ENCODE measurements at regions not wholly inside any gene's neighbourhood (a gene's known extent, or its start where the extent isn't known, plus 50 kb on each side); places are given as distances from the start of the nearest gene placed in this dataset.
"Not testable (repeated sequence)": the region's sequence is repeated elsewhere in the genome, so short reads cannot be mapped to it uniquely, and the experiment has no call there.

DNA sequence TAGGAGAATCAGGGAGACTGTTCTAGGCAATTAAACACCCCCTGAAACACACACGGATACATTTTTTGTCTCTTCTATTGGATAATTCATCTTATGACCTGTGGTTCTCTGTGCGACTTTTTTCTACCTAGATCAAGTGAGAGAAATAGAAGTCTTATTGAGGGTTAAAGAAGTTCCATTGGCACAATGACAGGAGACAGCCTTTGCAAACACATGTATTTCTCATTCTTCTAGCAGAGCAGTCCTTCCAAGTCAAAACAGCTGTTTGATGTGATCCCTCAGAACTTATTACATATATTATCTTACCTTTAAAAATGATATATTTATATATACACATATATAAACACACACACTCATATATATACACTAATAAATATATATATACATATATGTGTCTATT, 496.7 kb downstream of the SLC6A15 start:
- Histone ChIP-seq H3K27ac (ENCODE audit: low read depth, low read length) (no peak overlapping the region), H4K8ac (ENCODE audit: low read depth, low read length) (no peak overlapping the region), H2BK5ac (ENCODE audit: low read length) (no peak overlapping the region), H3K79me2 (ENCODE audit: control insufficient read depth, insufficient read depth, low read length) (no peaks in the 10 kb centered on the region), H2BK15ac (replicated peaks; ENCODE audit: low read depth) (no peak overlapping the region), H3K23ac (ENCODE audit: low read length) (no peak overlapping the region), H3K4me2 (ENCODE audit: low read length) (no peak overlapping the region), H3K4me3 (ENCODE audit: low read length) (no peak overlapping the region), H2BK120ac (ENCODE audit: low read depth, low read length) (no peak overlapping the region), H3K27me3 (ENCODE audit: insufficient read depth, low read length, poor library complexity) (no peaks in the 10 kb centered on the region), H2AK5ac (ENCODE audit: low read length) (no peak overlapping the region), H3K9ac (ENCODE audit: low read length) (no peak overlapping the region), H3K4ac (ENCODE audit: low read depth, low read length) (no peak overlapping the region), H4K5ac (ENCODE audit: low read length) (no peak overlapping the region), H3K36me3 (ENCODE audit: control insufficient read depth, insufficient read depth, low read length) (no peaks in the 10 kb centered on the region), H3K79me1 (ENCODE audit: low read length) (no peaks in the 10 kb centered on the region), H3K18ac (ENCODE audit: low read length) (no peak overlapping the region), H3K56ac (ENCODE audit: low read length) (no peak overlapping the region), H3K4me1 (ENCODE audit: control insufficient read depth, low read depth, low read length) (no peaks in the 10 kb centered on the region)
- WGBS (ENCODE audit: extremely low coverage, insufficient coverage, low lambda C conversion rate), result no CpG with 5 or more reads among the region's 2 CpGs
- no peak for DNase-seq

DNA sequence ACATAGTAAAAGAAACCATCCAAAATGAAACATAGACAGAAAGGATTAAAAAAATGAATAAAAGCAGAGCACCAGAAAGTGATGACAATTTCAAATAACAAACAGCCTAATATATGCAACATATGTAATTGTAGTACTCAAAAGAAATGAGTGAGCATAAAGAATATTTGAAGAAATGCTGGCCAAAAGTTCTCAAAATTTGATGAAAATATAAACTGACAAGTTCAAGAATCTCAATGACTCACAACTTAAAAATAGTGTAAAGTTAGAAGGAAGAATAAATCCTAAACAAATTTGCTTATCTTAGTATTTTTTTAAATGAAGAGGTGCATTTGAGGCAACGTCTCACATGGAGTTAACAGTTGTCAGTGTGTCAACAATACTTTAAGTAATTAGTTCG, 498.9 kb downstream of the SLC6A15 start:
- Histone ChIP-seq H3K18ac (ENCODE audit: low read length) (no peak overlapping the region), H3K56ac (ENCODE audit: low read length) (no peak overlapping the region), H2BK5ac (ENCODE audit: low read length) (no peak overlapping the region), H4K5ac (ENCODE audit: low read length) (no peak overlapping the region), H3K4me3 (ENCODE audit: low read length) (no peak overlapping the region), H3K36me3 (ENCODE audit: control insufficient read depth, insufficient read depth, low read length) (no peaks in the 10 kb centered on the region), H3K4ac (ENCODE audit: low read depth, low read length) (no peak overlapping the region), H3K23ac (ENCODE audit: low read length) (no peak overlapping the region), H3K27ac (ENCODE audit: low read depth, low read length) (no peak overlapping the region), H4K8ac (ENCODE audit: low read depth, low read length) (no peak overlapping the region), H3K79me2 (ENCODE audit: control insufficient read depth, insufficient read depth, low read length) (no peaks in the 10 kb centered on the region), H2BK120ac (ENCODE audit: low read depth, low read length) (no peak overlapping the region), H3K4me2 (ENCODE audit: low read length) (no peak overlapping the region), H3K4me1 (ENCODE audit: control insufficient read depth, low read depth, low read length) (no peaks in the 10 kb centered on the region), H3K27me3 (ENCODE audit: insufficient read depth, low read length, poor library complexity) (no peaks in the 10 kb centered on the region), H3K9ac (ENCODE audit: low read length) (no peak overlapping the region), H2BK15ac (replicated peaks; ENCODE audit: low read depth) (no peak overlapping the region), H2AK5ac (ENCODE audit: low read length) (no peak overlapping the region), H3K79me1 (ENCODE audit: low read length) (no peaks in the 10 kb centered on the region)
- DNase-seq, result no peak
- WGBS (ENCODE audit: extremely low coverage, insufficient coverage, low lambda C conversion rate), result no CpG with 5 or more reads among the region's 2 CpGs

DNA sequence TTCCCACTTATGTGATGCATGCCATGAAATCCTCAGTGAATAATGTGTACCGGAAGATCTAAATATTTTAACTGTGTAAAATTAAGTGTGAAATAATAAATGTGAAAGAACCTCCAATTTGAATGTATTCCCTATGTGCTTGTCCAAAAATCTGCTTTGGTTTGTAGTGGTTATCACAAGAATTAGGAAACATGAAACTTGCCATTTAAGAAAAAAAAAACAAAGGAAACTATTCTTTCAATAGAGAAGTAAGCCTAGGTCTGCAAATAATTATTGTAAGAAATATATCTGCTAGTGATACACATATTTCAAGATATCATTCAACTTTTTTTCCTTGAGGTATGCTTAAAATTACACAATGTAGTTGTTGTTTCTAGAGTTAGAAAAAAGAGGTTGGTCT, 500.4 kb downstream of the SLC6A15 start:
- no peaks in the 10 kb centered on the region for H3K79me2 ChIP-seq (ENCODE audit: control insufficient read depth, insufficient read depth, low read length)
- no peak overlapping the region for H4K5ac ChIP-seq (ENCODE audit: low read length)
- H2BK5ac ChIP-seq (ENCODE audit: low read length), result no peak overlapping the region
- no peak overlapping the region for H3K9ac ChIP-seq (ENCODE audit: low read length)
- no peak overlapping the region for H3K18ac ChIP-seq (ENCODE audit: low read length)
- no peaks in the 10 kb centered on the region for H3K79me1 ChIP-seq (ENCODE audit: low read length)
- no CpG with 5 or more reads among the region's 1 CpG for WGBS (ENCODE audit: extremely low coverage, insufficient coverage, low lambda C conversion rate)
- no peak overlapping the region for H2BK15ac ChIP-seq (replicated peaks; ENCODE audit: low read depth)
- H2AK5ac ChIP-seq (ENCODE audit: low read length), result no peak overlapping the region
- DNase-seq, result no peak
- no peak overlapping the region for H3K4me3 ChIP-seq (ENCODE audit: low read length)
- no peaks in the 10 kb centered on the region for H3K4me1 ChIP-seq (ENCODE audit: control insufficient read depth, low read depth, low read length)
- H3K27me3 ChIP-seq (ENCODE audit: insufficient read depth, low read length, poor library complexity), result no peaks in the 10 kb centered on the region
- H3K56ac ChIP-seq (ENCODE audit: low read length), result no peak overlapping the region
- no peak overlapping the region for H3K4ac ChIP-seq (ENCODE audit: low read depth, low read length)
- no peaks in the 10 kb centered on the region for H3K36me3 ChIP-seq (ENCODE audit: control insufficient read depth, insufficient read depth, low read length)
- H2BK120ac ChIP-seq (ENCODE audit: low read depth, low read length), result no peak overlapping the region
- no peak overlapping the region for H3K4me2 ChIP-seq (ENCODE audit: low read length)
- H3K23ac ChIP-seq (ENCODE audit: low read length), result no peak overlapping the region
- H4K8ac ChIP-seq (ENCODE audit: low read depth, low read length), result no peak overlapping the region
- H3K27ac ChIP-seq (ENCODE audit: low read depth, low read length), result no peak overlapping the region

DNA sequence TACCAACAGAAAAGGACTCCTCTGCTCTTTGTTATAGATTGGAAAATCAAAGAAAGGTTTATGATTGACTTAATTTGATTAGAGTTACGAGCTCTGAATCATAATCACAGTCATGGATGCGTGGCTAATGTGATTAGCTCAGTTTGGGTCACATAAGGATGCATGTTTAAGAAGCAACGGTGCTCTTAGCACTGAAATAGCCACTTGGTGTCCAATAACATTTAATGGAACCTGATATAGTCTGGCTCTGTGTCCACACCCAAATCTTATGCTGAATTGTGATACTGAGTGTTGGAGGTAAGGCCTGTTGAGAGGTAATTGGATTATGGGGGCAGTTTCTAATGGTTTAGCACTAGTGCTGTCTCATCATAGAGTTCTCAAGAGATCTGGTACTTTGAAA, 501.6 kb downstream of the SLC6A15 start:
- no CpG with 5 or more reads among the region's 3 CpGs for whole genome bisulfite sequencing (ENCODE audit: extremely low coverage, insufficient coverage, low lambda C conversion rate)
- no peaks in the 10 kb centered on the region for H3K4me1 ChIP-seq (ENCODE audit: control insufficient read depth, low read depth, low read length)
- no peaks in the 10 kb centered on the region for H3K27me3 ChIP-seq (ENCODE audit: insufficient read depth, low read length, poor library complexity)
- H2BK5ac ChIP-seq (ENCODE audit: low read length), result no peak overlapping the region
- no peak overlapping the region for H3K9ac ChIP-seq (ENCODE audit: low read length)
- H3K56ac ChIP-seq (ENCODE audit: low read length), result no peak overlapping the region
- H3K23ac ChIP-seq (ENCODE audit: low read length), result no peak overlapping the region
- H4K5ac ChIP-seq (ENCODE audit: low read length), result no peak overlapping the region
- H4K8ac ChIP-seq (ENCODE audit: low read depth, low read length), result no peak overlapping the region
- H3K79me1 ChIP-seq (ENCODE audit: low read length), result no peaks in the 10 kb centered on the region
- H3K4me3 ChIP-seq (ENCODE audit: low read length), result no peak overlapping the region
- H3K4ac ChIP-seq (ENCODE audit: low read depth, low read length), result no peak overlapping the region
- H3K27ac ChIP-seq (ENCODE audit: low read depth, low read length), result no peak overlapping the region
- H2BK15ac ChIP-seq (replicated peaks; ENCODE audit: low read depth), result no peak overlapping the region
- DNase-seq, result no peak
- no peaks in the 10 kb centered on the region for H3K36me3 ChIP-seq (ENCODE audit: control insufficient read depth, insufficient read depth, low read length)
- no peak overlapping the region for H3K18ac ChIP-seq (ENCODE audit: low read length)
- H3K79me2 ChIP-seq (ENCODE audit: control insufficient read depth, insufficient read depth, low read length), result no peaks in the 10 kb centered on the region
- no peak overlapping the region for H2BK120ac ChIP-seq (ENCODE audit: low read depth, low read length)
- no peak overlapping the region for H2AK5ac ChIP-seq (ENCODE audit: low read length)
- no peak overlapping the region for H3K4me2 ChIP-seq (ENCODE audit: low read length)

DNA sequence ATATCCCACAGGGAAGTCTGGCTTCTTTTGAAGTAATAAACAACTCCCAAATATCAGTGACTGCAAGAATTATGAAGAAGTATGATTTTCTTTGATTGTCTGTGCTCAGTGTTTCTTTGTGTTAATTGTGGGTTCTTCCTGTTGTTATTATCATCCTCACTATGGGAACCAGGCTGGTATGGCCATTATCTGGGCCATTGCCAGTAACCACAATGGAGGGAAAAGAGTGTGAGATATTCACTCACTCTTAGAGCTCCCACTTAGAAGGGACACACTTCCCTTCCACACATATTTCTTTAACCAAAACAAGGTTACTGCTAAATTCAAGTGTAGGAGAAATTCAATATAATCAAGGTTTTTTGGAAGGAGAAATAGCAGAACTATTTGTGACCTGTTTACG, 503.7 kb downstream of the SLC6A15 start:
- no peak overlapping the region for H2BK5ac ChIP-seq (ENCODE audit: low read length)
- H3K36me3 ChIP-seq (ENCODE audit: control insufficient read depth, insufficient read depth, low read length), result no peaks in the 10 kb centered on the region
- H3K56ac ChIP-seq (ENCODE audit: low read length), result no peak overlapping the region
- no peak overlapping the region for H3K23ac ChIP-seq (ENCODE audit: low read length)
- H3K18ac ChIP-seq (ENCODE audit: low read length), result no peak overlapping the region
- no CpG with 5 or more reads among the region's 1 CpG for WGBS (ENCODE audit: extremely low coverage, insufficient coverage, low lambda C conversion rate)
- no peak overlapping the region for H3K9ac ChIP-seq (ENCODE audit: low read length)
- no peak overlapping the region for H2AK5ac ChIP-seq (ENCODE audit: low read length)
- no peak overlapping the region for H3K27ac ChIP-seq (ENCODE audit: low read depth, low read length)
- DNase-seq, result no peak
- no peaks in the 10 kb centered on the region for H3K27me3 ChIP-seq (ENCODE audit: insufficient read depth, low read length, poor library complexity)
- H3K79me2 ChIP-seq (ENCODE audit: control insufficient read depth, insufficient read depth, low read length), result no peaks in the 10 kb centered on the region
- no peak overlapping the region for H2BK15ac ChIP-seq (replicated peaks; ENCODE audit: low read depth)
- H3K79me1 ChIP-seq (ENCODE audit: low read length), result no peaks in the 10 kb centered on the region
- H3K4me2 ChIP-seq (ENCODE audit: low read length), result no peak overlapping the region
- H3K4me1 ChIP-seq (ENCODE audit: control insufficient read depth, low read depth, low read length), result no peaks in the 10 kb centered on the region
- H3K4me3 ChIP-seq (ENCODE audit: low read length), result no peak overlapping the region
- no peak overlapping the region for H4K8ac ChIP-seq (ENCODE audit: low read depth, low read length)
- H4K5ac ChIP-seq (ENCODE audit: low read length), result no peak overlapping the region
- H3K4ac ChIP-seq (ENCODE audit: low read depth, low read length), result no peak overlapping the region
- no peak overlapping the region for H2BK120ac ChIP-seq (ENCODE audit: low read depth, low read length)

DNA sequence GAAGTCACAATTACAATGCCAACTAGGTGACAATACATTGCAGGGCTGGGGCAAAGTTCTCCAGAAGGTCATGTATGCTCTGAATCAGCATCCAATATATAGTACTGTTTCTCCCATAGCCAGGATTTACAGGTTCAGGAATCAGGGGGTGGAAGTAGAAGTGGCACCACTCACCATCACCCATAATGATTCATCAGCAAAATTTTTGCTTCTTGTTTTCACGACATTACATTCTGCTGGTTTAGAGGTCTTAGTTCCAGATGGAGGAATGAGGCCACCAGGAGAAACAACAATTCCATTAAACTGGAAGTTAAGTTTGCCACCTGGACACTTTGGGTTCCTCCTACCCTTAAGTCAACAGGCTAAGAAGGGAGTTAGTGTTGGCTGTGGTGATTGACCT, 505.9 kb downstream of the SLC6A15 start:
- H4K8ac ChIP-seq (ENCODE audit: low read depth, low read length); H3K4ac ChIP-seq (ENCODE audit: low read depth, low read length); H3K79me1 ChIP-seq (ENCODE audit: low read length); H2AK5ac ChIP-seq (ENCODE audit: low read length); H3K23ac ChIP-seq (ENCODE audit: low read length); H4K5ac ChIP-seq (ENCODE audit: low read length); H2BK120ac ChIP-seq (ENCODE audit: low read depth, low read length); H3K36me3 ChIP-seq (ENCODE audit: control insufficient read depth, insufficient read depth, low read length); DNase-seq; H3K4me1 ChIP-seq (ENCODE audit: control insufficient read depth, low read depth, low read length); H3K18ac ChIP-seq (ENCODE audit: low read length); H3K4me3 ChIP-seq (ENCODE audit: low read length); H3K27ac ChIP-seq (ENCODE audit: low read depth, low read length); H3K9ac ChIP-seq (ENCODE audit: low read length); H2BK15ac ChIP-seq (replicated peaks; ENCODE audit: low read depth); H3K4me2 ChIP-seq (ENCODE audit: low read length); H3K27me3 ChIP-seq (ENCODE audit: insufficient read depth, low read length, poor library complexity); H3K56ac ChIP-seq (ENCODE audit: low read length); H2BK5ac ChIP-seq (ENCODE audit: low read length); H3K79me2 ChIP-seq (ENCODE audit: control insufficient read depth, insufficient read depth, low read length): not testable (repeated sequence)
- no CpG with 5 or more reads among the region's 1 CpG for WGBS (ENCODE audit: extremely low coverage, insufficient coverage, low lambda C conversion rate)
